ENCODE measurements at regions not wholly inside any gene's neighbourhood (a gene's known extent, or its start where the extent isn't known, plus 50 kb on each side); places are given as distances from the start of the nearest gene placed in this dataset.

DNA sequence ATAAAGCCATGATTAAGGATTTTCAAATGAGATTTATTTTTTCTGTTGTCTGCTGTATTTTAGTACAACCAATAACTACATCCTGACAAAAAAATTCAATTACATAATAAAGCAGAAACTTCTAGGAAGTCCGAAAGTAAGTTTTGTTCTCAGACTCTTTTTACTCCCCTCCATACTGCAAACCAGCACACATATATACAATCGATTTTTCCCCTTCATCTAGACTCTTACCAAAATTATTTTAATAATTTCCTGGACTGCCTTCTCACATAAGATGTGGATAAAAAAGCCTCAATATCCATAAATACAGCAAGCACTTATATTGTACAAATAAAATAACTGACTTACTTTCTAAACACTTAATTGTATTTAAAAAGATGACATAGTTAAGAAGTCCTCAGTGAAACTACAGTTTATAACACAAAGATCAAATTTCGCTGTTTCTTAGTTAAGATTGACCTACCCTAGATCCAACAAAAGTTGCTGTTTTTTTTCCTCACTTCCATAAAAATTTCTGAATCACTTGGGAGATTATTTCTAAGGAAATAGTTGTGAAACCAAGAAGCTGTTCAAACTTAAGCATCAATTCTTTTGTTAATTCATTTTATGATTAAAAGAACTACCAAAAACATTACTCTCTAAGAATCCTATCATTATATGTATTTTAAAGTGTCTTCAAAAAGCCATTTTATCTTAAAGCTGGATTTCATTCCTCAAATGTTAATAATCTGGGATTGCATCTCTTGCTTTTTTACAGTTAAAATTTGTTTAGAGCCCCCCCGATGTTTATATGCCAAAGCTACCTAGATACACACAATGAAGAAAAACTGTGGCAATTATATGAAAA lies 74.7 kb upstream of the IFNE start:
- TF ChIP-seq CTCF (IDR thresholded peaks at IDR 0.05; ENCODE audit: low read depth, low read length): no peak
- no peak for DNase-seq (ENCODE audit: extremely low read depth, low read depth)

- DNase-seq (ENCODE audit: extremely low read depth, low read depth): no peak
- TF ChIP-seq CTCF (IDR thresholded peaks at IDR 0.05; ENCODE audit: low read depth, low read length): no peak
These were observed 75.3 kb upstream of the IFNE start for GRCh38 chr9:21557428-21557768.

GRCh38 chr9:21558079-21558478 lies 76.0 kb upstream of the IFNE start:
- DNase-seq (ENCODE audit: extremely low read depth, low read depth): no peak
- no peak for TF ChIP-seq CTCF (IDR thresholded peaks at IDR 0.05; ENCODE audit: low read depth, low read length)

- no peak for TF ChIP-seq CTCF (IDR thresholded peaks at IDR 0.05; ENCODE audit: low read depth, low read length)
- DNase-seq (ENCODE audit: extremely low read depth, low read depth): no peak
These were observed 76.7 kb upstream of the IFNE start for GRCh38 chr9:21558615-21559401.

GRCh38 chr9:21559402-21560280 lies 77.5 kb upstream of the IFNE start:
- no peak for DNase-seq (ENCODE audit: extremely low read depth, low read depth)

GRCh38 chr9:21560281-21560745 lies 78.2 kb upstream of the IFNE start:
- no peak for TF ChIP-seq CTCF (IDR thresholded peaks at IDR 0.05; ENCODE audit: low read depth, low read length)
- no peak for DNase-seq (ENCODE audit: extremely low read depth, low read depth)

More at GRCh38 chr9:21559402-21560280, 77.5 kb upstream of the IFNE start:
- TF ChIP-seq CTCF (IDR thresholded peaks at IDR 0.05; ENCODE audit: low read depth, low read length): no peak
